OCI-LY1 (cell line): ENCODE measurements at regions not wholly inside any gene's neighbourhood (a gene's known extent, or its start where the extent isn't known, plus 50 kb on each side); places are given as distances from the start of the nearest gene placed in this dataset.

ENCODE experiments used
- H2AFZ ChIP-seq: fragments of 200-600 bp; sonication (generic), shearing (Covaris generic); 2 replicates; pipeline ENCODE4 v1.6.0; 2014; ENCODE audit warnings: antibody characterized with exemption, mild to moderate bottlenecking, low read length
- H3F3A ChIP-seq: fragments of 200-600 bp; sonication (generic), shearing (Covaris generic); 2 replicates; pipeline ENCODE4 v1.6.0; 2014; ENCODE audit warnings: mild to moderate bottlenecking, antibody characterized with exemption, low read length, moderate library complexity; ENCODE audit not compliant: insufficient read depth
- H3K27ac ChIP-seq: fragments of 200-600 bp; sonication (generic); 2 replicates; pipeline ENCODE4 v1.5.1; 2014; ENCODE audit warnings: low read length, mixed run types, mild to moderate bottlenecking, low read depth; ENCODE audit not compliant: poor library complexity, severe bottlenecking
- H3K27me3 ChIP-seq: fragments of 200-600 bp; sonication (generic); 2 replicates; pipeline ENCODE4 v1.6.0; 2014; ENCODE audit warnings: antibody characterized with exemption, mild to moderate bottlenecking, low read length, moderate library complexity; ENCODE audit not compliant: insufficient read depth
- H3K36me3 ChIP-seq: fragments of 200-600 bp; sonication (generic); 2 replicates; pipeline ENCODE4 v1.6.1; 2014; ENCODE audit warnings: mild to moderate bottlenecking, antibody characterized with exemption, low read length, moderate library complexity, mixed read lengths; ENCODE audit not compliant: insufficient read depth
- H3K4me1 ChIP-seq: fragments of 200-600 bp; sonication (generic); 2 replicates; pipeline ENCODE4 v1.5.1; 2014; ENCODE audit warnings: mild to moderate bottlenecking, low read length, moderate library complexity; ENCODE audit not compliant: insufficient read depth, severe bottlenecking
- H3K4me2 ChIP-seq: fragments of 200-600 bp; sonication (generic), shearing (Covaris generic); 2 replicates; pipeline ENCODE4 v1.6.1; 2014; ENCODE audit warnings: low read length
- H3K4me3 ChIP-seq: fragments of 200-600 bp; sonication (generic); 2 replicates; pipeline ENCODE4 v1.5.1; 2014; ENCODE audit warnings: low read length, low read depth, mild to moderate bottlenecking, mixed read lengths; ENCODE audit not compliant: poor library complexity, severe bottlenecking
- H3K79me2 ChIP-seq: fragments of 200-600 bp; shearing (Covaris generic); 2 replicates; pipeline ENCODE4 v1.6.1; 2016; ENCODE audit warnings: mixed run types, low read length, mixed read lengths; ENCODE audit not compliant: insufficient read depth
- H3K9ac ChIP-seq: fragments of 200-600 bp; sonication (generic), shearing (Covaris generic); 2 replicates; pipeline ENCODE4 v1.6.1; 2014; ENCODE audit warnings: mild to moderate bottlenecking, low read length, mixed read lengths
- H3K9me2 ChIP-seq: fragments of 200-600 bp; sonication (generic), shearing (Covaris generic); 2 replicates; pipeline ENCODE4 v1.6.1; 2014; ENCODE audit warnings: low read depth, mild to moderate bottlenecking, low read length, mixed read lengths
- H3K9me3 ChIP-seq: fragments of 200-600 bp; shearing (Covaris generic); 2 replicates; pipeline ENCODE4 v1.6.1; 2014; ENCODE audit warnings: low read length, mixed read lengths
- H4K20me1 ChIP-seq: fragments of 200-600 bp; sonication (generic), shearing (Covaris generic); 2 replicates; pipeline ENCODE4 v1.6.0; 2016; ENCODE audit warnings: mild to moderate bottlenecking, low read length; ENCODE audit not compliant: insufficient read depth
- CTCF ChIP-seq: fragments of 200-600 bp; sonication (generic), shearing (Covaris generic); IDR thresholded peaks from 2 replicates; pipeline ENCODE4 v1.5.1; 2017; ENCODE audit warnings: mild to moderate bottlenecking, antibody characterized with exemption, low read length, moderate library complexity, mixed read lengths
- EZH2 ChIP-seq: fragments of 200-600 bp; sonication (generic), shearing (Covaris generic); IDR thresholded peaks from 2 replicates; pipeline ENCODE4 v1.8.0; 2017; ENCODE audit warnings: borderline replicate concordance, mixed run types, mild to moderate bottlenecking, antibody characterized with exemption, low read length, moderate library complexity, mixed read lengths

GRCh38 chr4:161003418-161004057 lies 1160.3 kb downstream of the FSTL5 start:
- H3K27me3 ChIP-seq: no peaks in the 10 kb centered on the region
- H2AFZ ChIP-seq: no peak overlapping the region

GRCh38 chr4:161005746-161006145 lies 1158.1 kb downstream of the FSTL5 start:
- no peaks in the 10 kb centered on the region for H4K20me1 ChIP-seq
- no peaks in the 10 kb centered on the region for H3K9me3 ChIP-seq
- no peak overlapping the region for H3K9ac ChIP-seq
- no peaks in the 10 kb centered on the region for H3F3A ChIP-seq
- TF ChIP-seq CTCF: no peak
- TF ChIP-seq EZH2: no peak
- no peaks in the 10 kb centered on the region for H3K79me2 ChIP-seq
- no peaks in the 10 kb centered on the region for H3K4me1 ChIP-seq
- H2AFZ ChIP-seq: no peak overlapping the region
- no peaks in the 10 kb centered on the region for H3K27me3 ChIP-seq
- H3K4me3 ChIP-seq: no peak overlapping the region
- H3K36me3 ChIP-seq: no peaks in the 10 kb centered on the region
- no peak overlapping the region for H3K27ac ChIP-seq
- H3K9me2 ChIP-seq: no peaks in the 10 kb centered on the region
- H3K4me2 ChIP-seq: no peak overlapping the region

More at GRCh38 chr4:161003418-161004057, 1160.3 kb downstream of the FSTL5 start:
- no peaks in the 10 kb centered on the region for H3F3A ChIP-seq
- no peak overlapping the region for H3K27ac ChIP-seq
- H4K20me1 ChIP-seq: no peaks in the 10 kb centered on the region
- H3K4me3 ChIP-seq: no peak overlapping the region
- H3K79me2 ChIP-seq: no peaks in the 10 kb centered on the region
- TF ChIP-seq CTCF: no peak
- no peak for TF ChIP-seq EZH2
- H3K9ac ChIP-seq: no peak overlapping the region
- H3K4me1 ChIP-seq: no peaks in the 10 kb centered on the region
- no peaks in the 10 kb centered on the region for H3K36me3 ChIP-seq
- no peaks in the 10 kb centered on the region for H3K9me3 ChIP-seq
- no peaks in the 10 kb centered on the region; the same call in 1 of the 2 replicates for H3K9me2 ChIP-seq
- no peak overlapping the region for H3K4me2 ChIP-seq

GRCh38 chr4:161008527-161008926 lies 1155.3 kb downstream of the FSTL5 start:
- TF ChIP-seq EZH2 (no peak), CTCF (no peak)
- Histone ChIP-seq H3K4me2 (no peak overlapping the region), H4K20me1 (no peaks in the 10 kb centered on the region), H3K27me3 (no peaks in the 10 kb centered on the region), H3K9me2 (no peaks in the 10 kb centered on the region), H3K36me3 (no peaks in the 10 kb centered on the region), H3K79me2 (no peaks in the 10 kb centered on the region), H3F3A (no peaks in the 10 kb centered on the region), H2AFZ (no peak overlapping the region), H3K9me3 (no peaks in the 10 kb centered on the region), H3K27ac (no peak overlapping the region), H3K4me1 (no peaks in the 10 kb centered on the region), H3K4me3 (no peak overlapping the region), H3K9ac (no peak overlapping the region)
